HL-60/S4 (cell line): ENCODE measurements at regions not wholly inside any gene's neighbourhood (a gene's known extent, or its start where the extent isn't known, plus 50 kb on each side); places are given as distances from the start of the nearest gene placed in this dataset.
"Not testable (repeated sequence)": the region's sequence is repeated elsewhere in the genome, so short reads cannot be mapped to it uniquely, and the experiment has no call there.

Experiments used
- in situ Hi-C: fragments of 300-500 bp; cut with MboI; formaldehyde crosslinking; loops from 2 replicates; pipeline ENCODE4 v1.14.3; 2022; ENCODE audit warnings: low sequenced_read_pairs

GRCh38 chr6:154920495-154921200, 74.5 kb upstream of the TIAM2 start:
- in situ Hi-C loops = loop anchor here (10.0 kb wide), 1 partner anchor 254 kb away; no protein-coding TSS in a partner anchor

DNA sequence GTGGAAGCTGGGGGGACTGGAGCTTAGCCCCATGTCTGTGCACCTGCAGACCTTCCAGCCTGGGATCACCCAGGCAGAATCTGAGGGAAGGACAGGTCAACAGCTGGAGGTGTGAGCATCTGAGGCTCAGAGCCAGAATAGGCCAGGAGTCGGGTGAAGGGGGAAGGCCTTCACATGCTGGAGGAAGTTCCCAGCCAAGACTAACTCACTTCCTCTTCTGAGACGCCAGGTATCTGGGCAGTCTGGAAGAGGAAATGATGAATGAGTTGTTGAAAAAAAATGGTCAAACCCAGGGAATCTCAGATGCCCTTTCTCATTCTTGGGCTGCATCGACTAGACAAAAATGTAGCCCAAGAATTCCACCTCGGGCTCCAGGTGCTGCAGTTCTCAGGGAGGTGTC, 73.6 kb upstream of the TIAM2 start:
- in situ Hi-C loops = loop anchor here (10.0 kb wide), 1 partner anchor 253 kb away; no protein-coding TSS in a partner anchor

DNA sequence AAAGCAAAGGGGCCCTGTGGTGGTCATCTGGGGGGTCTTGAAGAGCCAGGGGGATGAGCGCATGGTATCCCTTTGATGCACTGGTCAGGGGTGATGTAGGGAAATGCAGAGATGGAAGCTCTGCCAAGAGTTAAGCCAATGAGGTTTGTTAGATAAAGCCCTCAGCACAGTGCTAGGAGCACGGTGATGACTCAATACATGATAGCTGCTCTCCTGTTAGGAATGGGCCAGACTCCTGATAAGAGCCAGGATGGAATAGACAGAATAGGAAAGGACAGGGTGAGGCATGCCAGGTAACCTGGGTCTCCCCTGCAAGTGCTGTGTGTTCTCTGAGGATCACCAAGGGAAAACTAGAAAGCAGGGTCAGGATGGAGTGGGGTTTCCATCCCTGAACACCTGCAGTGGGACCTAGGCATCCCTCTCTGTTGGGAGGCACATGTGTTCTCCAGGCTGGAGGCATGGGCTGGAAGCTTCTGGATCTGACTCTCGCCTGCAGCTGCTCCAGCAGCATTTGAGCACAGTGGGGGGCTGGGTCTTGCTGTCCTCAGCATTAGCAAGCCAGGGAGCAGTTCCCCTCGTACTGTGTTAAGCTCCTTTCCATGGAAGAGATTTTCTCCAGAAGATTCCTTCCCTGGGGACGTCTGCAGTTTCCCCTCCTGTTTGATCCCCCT, 71.8 kb upstream of the TIAM2 start:
- in situ Hi-C loops = loop anchor here (10.0 kb wide), 1 partner anchor 251 kb away; no protein-coding TSS in a partner anchor

DNA sequence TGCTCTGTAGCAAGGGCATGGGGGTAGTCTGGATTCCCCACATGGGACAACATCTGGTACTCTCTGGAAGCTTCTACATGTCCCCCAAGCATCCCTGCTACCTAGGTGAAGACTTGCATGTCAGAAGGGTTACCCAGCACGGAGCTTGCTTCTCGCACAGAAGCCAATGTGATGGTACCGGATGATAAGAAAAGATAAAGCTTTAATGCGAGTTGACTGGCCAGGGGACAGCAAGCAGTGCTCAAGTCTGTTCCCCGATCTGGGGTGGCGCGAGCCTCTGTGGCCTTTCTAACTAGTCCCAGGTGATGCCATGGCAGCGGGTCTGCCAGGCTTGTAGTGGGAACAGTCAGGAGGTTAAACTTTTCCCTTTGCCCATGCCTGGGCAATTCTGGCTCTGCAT, 70.0 kb upstream of the TIAM2 start:
- in situ Hi-C loops = loop anchor here (10.0 kb wide), 1 partner anchor 250 kb away; no protein-coding TSS in a partner anchor

GRCh38 chr6:154926366-154926765, 68.7 kb upstream of the TIAM2 start:
- in situ Hi-C loops = loop anchor here (10.0 kb wide), 1 partner anchor 248 kb away; no protein-coding TSS in a partner anchor

DNA sequence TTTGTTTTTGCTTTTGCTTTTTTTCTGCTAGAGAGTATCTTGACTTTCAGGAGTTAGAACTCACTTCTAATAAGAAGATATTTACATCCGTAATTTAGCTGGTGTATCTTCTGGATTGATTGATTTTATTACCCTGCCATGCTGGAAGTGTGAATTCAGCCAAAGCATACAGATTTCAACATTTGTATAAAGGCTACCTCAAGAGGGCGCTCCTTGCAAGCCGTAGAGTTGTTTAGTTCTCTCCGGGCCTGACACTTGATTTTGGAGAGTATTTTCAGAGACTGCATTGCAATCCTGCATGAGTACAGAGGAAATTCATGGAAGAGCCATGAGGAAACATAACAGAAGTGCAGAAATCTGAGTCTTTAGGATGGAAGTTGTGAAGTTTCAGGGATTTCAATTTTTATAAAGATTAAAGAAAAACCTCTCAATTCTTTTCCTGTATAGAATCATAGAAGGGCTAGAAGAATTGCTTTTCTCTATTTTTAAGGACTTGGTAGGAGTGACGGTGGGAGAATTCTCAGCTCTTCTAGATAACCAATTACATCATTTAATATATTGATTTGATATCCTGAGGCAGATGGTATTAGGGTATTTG, 66.7 kb upstream of the TIAM2 start:
- in situ Hi-C loops = loop anchor here (10.0 kb wide), 1 partner anchor 246 kb away; no protein-coding TSS in a partner anchor

DNA sequence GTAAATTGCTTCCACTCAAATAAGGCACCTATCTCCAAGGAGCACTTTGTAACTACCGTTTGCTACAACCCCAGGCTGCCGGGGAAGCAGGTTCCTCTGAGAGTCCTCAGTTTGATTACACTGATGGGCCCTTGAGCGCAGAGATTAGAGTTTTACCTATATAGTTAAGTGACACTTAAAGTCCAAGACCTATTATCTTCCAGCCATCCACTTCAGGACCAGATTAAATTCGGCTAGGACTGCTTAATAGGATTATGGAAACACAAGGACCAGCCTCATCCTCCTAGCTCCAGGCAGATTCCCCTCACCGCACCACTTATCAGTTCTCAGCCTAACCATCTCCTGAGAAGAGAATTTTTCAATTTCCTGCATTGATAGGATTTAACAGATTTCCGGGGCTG, 64.7 kb upstream of the TIAM2 start:
- in situ Hi-C loops = no loop called here

GRCh38 chr6:154931711-154932424, 63.2 kb upstream of the TIAM2 start:
- in situ Hi-C loops = no loop called here

GRCh38 chr6:154932515-154933027, 62.5 kb upstream of the TIAM2 start:
- in situ Hi-C loops = no loop called here

DNA sequence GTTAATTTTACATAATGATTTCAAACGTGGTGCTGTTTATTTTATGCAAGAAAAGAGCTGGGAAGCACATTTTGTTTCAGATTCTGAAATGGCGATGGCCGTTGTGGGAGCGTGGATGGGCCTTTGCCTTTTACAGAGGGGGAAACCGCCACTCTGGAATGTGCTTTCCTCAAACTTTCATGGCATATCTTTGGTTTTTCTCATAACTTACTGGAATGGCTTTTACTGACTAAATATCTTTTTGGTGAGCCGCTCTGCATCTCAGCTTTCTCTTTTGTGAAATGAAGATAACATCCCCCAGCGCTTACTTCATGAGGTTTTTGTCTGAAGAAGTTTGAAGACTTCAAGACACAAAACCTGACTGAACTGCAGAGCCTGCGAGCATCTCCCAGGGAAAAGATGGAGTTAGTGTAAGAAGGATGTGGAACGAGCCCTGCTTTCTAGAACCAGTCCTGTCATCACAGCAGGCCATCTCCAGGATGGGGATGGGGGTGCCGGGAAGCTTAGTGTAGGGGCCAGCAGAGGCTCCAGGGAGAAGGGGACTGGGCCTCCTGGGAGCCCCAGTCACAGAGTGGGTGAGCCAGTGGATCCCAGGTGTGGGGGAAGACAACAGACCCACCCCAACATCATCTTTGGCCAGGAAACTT, 61.8 kb upstream of the TIAM2 start:
- in situ Hi-C loops = no loop called here

DNA sequence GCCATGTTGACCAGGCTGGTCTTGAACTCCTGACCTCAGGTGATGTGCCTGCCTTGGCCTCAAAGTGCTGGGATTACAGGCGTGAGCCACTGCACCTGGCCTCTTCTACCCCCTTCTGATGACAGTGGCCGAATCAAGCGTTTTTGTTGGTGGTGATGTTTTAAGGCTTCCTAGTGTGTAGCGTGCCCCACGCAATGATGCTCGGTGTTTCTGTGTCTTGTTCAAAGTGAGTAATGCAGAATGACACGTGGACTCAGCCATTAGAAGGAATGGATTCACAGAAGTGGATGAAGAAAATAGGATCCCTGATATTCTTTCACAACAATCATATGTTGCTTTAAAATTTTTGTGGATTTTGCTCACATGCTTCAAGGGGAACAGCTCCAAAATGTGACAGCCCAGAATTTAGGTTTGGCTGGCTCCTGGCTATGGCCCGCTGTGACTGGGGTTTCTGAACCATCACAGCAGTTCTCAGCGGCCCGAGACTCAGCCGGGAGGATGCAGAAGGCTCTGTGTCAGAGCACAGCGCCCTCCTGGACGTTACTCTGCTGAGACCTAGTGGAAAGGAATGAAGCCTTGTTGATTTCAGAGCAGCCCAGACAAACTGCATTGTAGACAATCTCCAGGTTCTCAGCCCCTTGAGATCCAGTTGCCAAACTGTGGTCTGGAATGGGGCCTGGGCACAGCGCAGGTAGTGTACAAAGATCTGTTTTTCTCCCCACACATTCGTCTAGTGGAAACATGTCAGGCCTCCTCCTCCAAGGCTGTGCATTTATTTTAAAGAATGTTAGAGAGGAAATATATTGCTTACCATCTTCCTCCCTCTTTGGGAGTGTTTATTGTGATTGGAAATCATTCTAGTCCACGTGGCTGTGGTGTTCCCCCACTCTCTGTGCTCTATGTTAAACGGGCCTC, 57.6 kb upstream of the TIAM2 start:
- in situ Hi-C loops = no loop called here

DNA sequence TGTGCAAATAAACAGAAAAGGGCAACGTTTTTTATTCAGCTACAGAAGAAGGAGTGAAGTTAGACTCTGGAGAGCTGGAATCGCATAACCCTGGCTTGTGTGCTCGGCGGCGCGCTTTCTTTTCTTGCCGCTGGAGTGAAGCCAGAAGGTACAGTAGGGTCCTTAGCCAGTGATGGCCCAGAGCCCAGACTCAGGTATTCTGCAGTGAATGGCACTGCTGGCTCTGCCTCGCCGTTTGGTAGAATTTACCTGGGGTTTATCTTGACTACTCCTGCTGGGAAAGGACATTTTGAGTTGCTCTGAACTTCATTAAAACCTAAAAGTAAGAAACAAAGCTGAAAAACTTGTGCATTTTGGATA, 56.9 kb upstream of the TIAM2 start:
- in situ Hi-C loops = no loop called here

DNA sequence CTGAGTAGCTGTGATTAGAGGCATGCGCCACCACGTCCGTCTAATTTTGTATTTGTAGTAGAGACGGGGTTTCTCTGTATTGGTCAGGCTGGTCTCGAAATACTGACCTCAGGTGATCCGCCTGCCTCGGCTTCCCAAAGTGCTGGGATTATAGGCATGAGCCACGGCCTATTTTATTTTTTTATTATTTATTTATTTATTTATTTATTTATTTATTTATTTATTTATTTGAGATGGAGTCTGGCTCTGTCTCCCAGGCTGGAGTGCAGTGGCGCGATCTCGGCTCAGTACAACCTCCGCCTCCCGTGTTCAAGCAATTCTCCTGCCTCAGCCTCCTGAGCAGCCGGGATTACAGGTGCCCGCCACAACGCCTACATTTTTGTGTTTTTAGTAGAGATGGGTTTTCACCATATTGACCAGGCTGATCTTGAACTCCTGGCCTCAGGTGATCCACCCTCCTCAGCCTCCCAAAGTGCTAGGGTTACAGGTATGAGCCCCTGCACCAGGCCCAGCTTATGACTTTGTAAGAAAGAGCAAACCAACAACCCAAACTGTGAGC, 56.3 kb upstream of the TIAM2 start:
- in situ Hi-C loops = not testable (repeated sequence)

GRCh38 chr6:154942770-154943169, 52.3 kb upstream of the TIAM2 start:
- in situ Hi-C loops = no loop called here

DNA sequence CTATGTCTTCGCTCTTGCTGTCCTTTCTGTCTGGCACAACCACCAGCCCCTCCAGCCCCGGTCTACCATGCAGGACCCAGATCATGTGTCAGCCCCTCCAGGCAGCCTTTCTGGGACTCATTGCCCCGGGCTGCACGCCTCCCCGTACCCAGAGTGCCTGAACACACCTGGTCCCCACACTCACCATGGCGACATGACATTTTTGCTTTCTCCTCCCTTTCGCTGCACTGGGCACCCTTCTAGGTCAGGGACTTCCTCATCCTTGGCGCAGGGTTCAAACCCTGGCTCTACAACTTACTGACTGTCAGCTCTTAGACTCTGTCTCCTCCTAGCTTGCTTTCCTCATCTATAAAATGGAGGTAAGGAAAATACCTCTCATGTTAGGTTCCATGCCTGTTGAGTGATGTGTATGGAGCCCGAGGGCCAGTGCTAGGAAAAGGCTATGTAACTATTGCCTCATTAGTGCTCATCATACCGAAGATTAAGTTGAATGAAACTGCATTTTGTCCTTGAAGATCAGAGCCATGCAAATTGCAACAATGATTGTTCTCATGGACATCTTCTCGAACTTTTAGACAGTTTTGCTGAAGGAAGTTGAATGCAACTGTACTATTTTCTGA, 49.7 kb upstream of the TIAM2 start:
- in situ Hi-C loops = no loop called here
